IMR-90 (cell line): ENCODE measurements at regions not wholly inside any gene's neighbourhood (a gene's known extent, or its start where the extent isn't known, plus 50 kb on each side); places are given as distances from the start of the nearest gene placed in this dataset.

Source experiments
- ATAC-seq: fragments of 200-7000 bp; cut with Tn5 transposase; 2 replicates; pipeline ENCODE4 v1.9.1; 2020; ENCODE audit warnings: low read depth, mild to moderate bottlenecking, moderate library complexity
- BruUV-seq: library from RNA; stranded (reverse); fragments of 400-500 nt; replicated peaks from 2 replicates; lab custom pipeline; 2021; lab: Mats Ljungman, UMichigan
- CTCF ChIA-PET: fragments of 300-600 bp; formaldehyde crosslinking; extraction: SDS; loops from one replicate; lab custom pipeline; 2021; ENCODE audit warnings: antibody characterized with exemption; lab: Yijun Ruan, JAX
- POLR2A ChIA-PET: fragments of 300-600 bp; sonication (Branson Sonifier 250); formaldehyde crosslinking; loops from one replicate; lab custom pipeline; 2022; ENCODE audit warnings: antibody characterized with exemption; ENCODE audit not compliant: unreplicated experiment; lab: Charles Lee
- DNase-seq: peaks from one replicate; pipeline ENCODE4 v3.0.0; 2013
- H2AFZ ChIP-seq: replicated peaks from 2 replicates; pipeline ENCODE3; 2013; ENCODE audit warnings: low read length, mild to moderate bottlenecking; ENCODE audit not compliant: poor library complexity
- H2AK5ac ChIP-seq: 2 replicates; pipeline ENCODE4 v1.6.1; 2013; ENCODE audit warnings: low read depth, low read length, inconsistent platforms
- H2AK9ac ChIP-seq: replicated peaks from 2 replicates; pipeline ENCODE3; 2013; ENCODE audit warnings: mild to moderate bottlenecking, low read depth, low read length, moderate library complexity; ENCODE audit not compliant: poor library complexity
- H2BK120ac ChIP-seq: 2 replicates; pipeline ENCODE4 v1.6.1; 2013; ENCODE audit warnings: low read depth, low read length, inconsistent platforms
- H2BK15ac ChIP-seq: 3 replicates; pipeline ENCODE4 v1.6.1; 2013; ENCODE audit warnings: low read depth, low read length, inconsistent platforms
- H2BK20ac ChIP-seq: 2 replicates; pipeline ENCODE4 v1.6.1; 2013; ENCODE audit warnings: low read depth, mild to moderate bottlenecking, inconsistent platforms, low read length, moderate library complexity
- H2BK5ac ChIP-seq: 2 replicates; pipeline ENCODE4 v1.6.1; 2013; ENCODE audit warnings: mild to moderate bottlenecking, low read depth, low read length, inconsistent platforms; ENCODE audit not compliant: poor library complexity, severe bottlenecking
- H3K14ac ChIP-seq: replicated peaks from 2 replicates; pipeline ENCODE4 v1.6.1; 2013; ENCODE audit warnings: low read depth, low read length, inconsistent platforms
- H3K18ac ChIP-seq: 2 replicates; pipeline ENCODE4 v1.6.1; 2013; ENCODE audit warnings: low read depth, low read length, control low read depth
- H3K23ac ChIP-seq: 2 replicates; pipeline ENCODE4 v1.6.1; 2013; ENCODE audit warnings: low read depth, low read length, inconsistent platforms
- H3K27ac ChIP-seq: 2 replicates; pipeline ENCODE4 v1.5.1; 2013; ENCODE audit warnings: mild to moderate bottlenecking, control low read depth, low read length; ENCODE audit not compliant: insufficient read depth
- H3K27me3 ChIP-seq: 2 replicates; pipeline ENCODE4 v1.6.1; 2013; ENCODE audit warnings: low read length; ENCODE audit not compliant: control insufficient read depth, insufficient read depth
- H3K36me3 ChIP-seq: 2 replicates; pipeline ENCODE4 v1.6.1; 2013; ENCODE audit warnings: low read length, mixed read lengths; ENCODE audit not compliant: control insufficient read depth, insufficient read depth
- H3K4ac ChIP-seq: 2 replicates; pipeline ENCODE4 v1.6.1; 2013; ENCODE audit warnings: low read depth, low read length, inconsistent platforms
- H3K4me1 ChIP-seq: 2 replicates; pipeline ENCODE4 v1.6.1; 2013; ENCODE audit warnings: low read length, mixed read lengths; ENCODE audit not compliant: control insufficient read depth, insufficient read depth
- H3K4me2 ChIP-seq: 2 replicates; pipeline ENCODE4 v1.6.1; 2013; ENCODE audit warnings: low read depth, mild to moderate bottlenecking, control low read depth, low read length, moderate library complexity
- H3K4me3 ChIP-seq: 2 replicates; pipeline ENCODE4 v1.5.1; 2013; ENCODE audit warnings: low read depth, mild to moderate bottlenecking, control low read depth, low read length, moderate library complexity; ENCODE audit not compliant: insufficient read depth
- H3K56ac ChIP-seq: 2 replicates; pipeline ENCODE4 v1.6.1; 2013; ENCODE audit warnings: low read length, inconsistent platforms; ENCODE audit not compliant: insufficient read depth; ENCODE audit errors: extremely low read depth
- H3K79me1 ChIP-seq, 2 experiments: 2 replicates each; pipeline ENCODE4 v1.6.1; 2013; ENCODE audit warnings: low read length in 2 of 2, inconsistent platforms in 1 of 2, low read depth in 1 of 2
- H3K9ac ChIP-seq: 2 replicates; pipeline ENCODE4 v1.6.1; 2013; ENCODE audit warnings: low read depth, low read length, control low read depth
- H3K9me1 ChIP-seq: 2 replicates; pipeline ENCODE4 v1.6.1; 2013; ENCODE audit warnings: low read length, inconsistent platforms; ENCODE audit not compliant: insufficient read depth
- H3K9me3 ChIP-seq: 2 replicates; pipeline ENCODE4 v1.6.1; 2013; ENCODE audit warnings: low read length; ENCODE audit not compliant: control insufficient read depth, insufficient read depth
- H4K20me1 ChIP-seq: 2 replicates; pipeline ENCODE4 v1.6.1; 2013; ENCODE audit warnings: low read length, inconsistent platforms; ENCODE audit not compliant: insufficient read depth
- H4K5ac ChIP-seq: 2 replicates; pipeline ENCODE4 v1.6.1; 2013; ENCODE audit warnings: mild to moderate bottlenecking, low read depth, low read length, control low read depth
- H4K8ac ChIP-seq, 2 experiments: 2 replicates each; pipeline ENCODE4 v1.6.1; 2013; ENCODE audit warnings: low read depth in 2 of 2, low read length in 2 of 2, control low read depth in 1 of 2, inconsistent platforms in 1 of 2
- H4K91ac ChIP-seq: 2 replicates; pipeline ENCODE4 v1.6.1; 2013; ENCODE audit warnings: low read depth, low read length, inconsistent platforms; ENCODE audit not compliant: insufficient read depth
- BHLHE40 ChIP-seq: fragments of 150-350 bp; IDR thresholded peaks from 2 replicates; pipeline ENCODE4 v1.6.1; 2016; ENCODE audit warnings: mild to moderate bottlenecking, low read depth, low read length
- CEBPB ChIP-seq: IDR thresholded peaks from 2 replicates; pipeline ENCODE4 v1.6.1; 2012; ENCODE audit warnings: low read depth, low read length, improper control_type of control experiment
- CHD1 ChIP-seq: IDR thresholded peaks from 2 replicates; pipeline ENCODE4 v1.6.1; 2012; ENCODE audit warnings: low read depth, low read length, improper control_type of control experiment
- ELK1 ChIP-seq: fragments of 150-350 bp; IDR thresholded peaks from 2 replicates; pipeline ENCODE4 v1.6.1; 2016; ENCODE audit warnings: low read depth, mild to moderate bottlenecking, low read length, moderate library complexity, borderline replicate concordance
- FOS ChIP-seq: fragments of 150-350 bp; IDR thresholded peaks from 2 replicates; pipeline ENCODE4 v1.6.1; 2016; ENCODE audit warnings: low read depth, low read length
- MAFK ChIP-seq: IDR thresholded peaks from 2 replicates; pipeline ENCODE4 v1.6.1; 2012; ENCODE audit warnings: low read depth, low read length, improper control_type of control experiment
- MAZ ChIP-seq: IDR thresholded peaks from 2 replicates; pipeline ENCODE4 v1.6.1; 2012; ENCODE audit warnings: low read depth, mild to moderate bottlenecking, low read length, improper control_type of control experiment, moderate library complexity, borderline replicate concordance
- POLR2A ChIP-seq: IDR thresholded peaks from 2 replicates; pipeline ENCODE4 v1.6.1; 2012; ENCODE audit warnings: mild to moderate bottlenecking, low read depth, low read length
- RAD21 ChIP-seq: IDR thresholded peaks from 2 replicates; pipeline ENCODE4 v1.6.1; 2012; ENCODE audit warnings: low read length, improper control_type of control experiment
- RCOR1 ChIP-seq: IDR thresholded peaks from 2 replicates; pipeline ENCODE4 v1.6.1; 2012; ENCODE audit warnings: mild to moderate bottlenecking, low read length, improper control_type of control experiment; ENCODE audit not compliant: insufficient replicate concordance
- RFX5 ChIP-seq: IDR thresholded peaks from 2 replicates; pipeline ENCODE4 v1.8.0; 2012; ENCODE audit warnings: low read depth, mild to moderate bottlenecking, low read length, moderate library complexity
- SMC3 ChIP-seq: fragments of 150-350 bp; IDR thresholded peaks from 2 replicates; pipeline ENCODE4 v1.6.1; 2016; ENCODE audit warnings: low read depth, mild to moderate bottlenecking, antibody characterized with exemption, low read length, moderate library complexity
- WGBS, 2 experiments: methylation state at CpG; one replicate each; pipeline versions ENCODE4 v1.1.5 to v1.1.7; 2013; ENCODE audit warnings: missing lambda C conversion rate in 2 of 2; ENCODE audit not compliant: insufficient read length in 1 of 2; ENCODE audit errors: extremely low coverage in 2 of 2; 5-methylcytosine and 5-hydroxymethylcytosine counted together
- dilution Hi-C: fragments of 300-500 bp; cut with HindIII; formaldehyde crosslinking; loops from one replicate; pipeline ENCODE4 v1.14.3; 2018; ENCODE audit warnings: low sequenced_read_pairs; ENCODE audit not compliant: unreplicated experiment
- in situ Hi-C: fragments of 300-500 bp; cut with MboI; formaldehyde crosslinking; loops from 3 replicates; pipeline ENCODE4 v1.14.3; 2019; ENCODE audit warnings: low sequenced_read_pairs, inconsistent platforms, mixed read lengths
- intact Hi-C: fragments of 100-400 bp; cut with micrococcal nuclease; formaldehyde crosslinking; loops from 2 replicates; pipeline ENCODE4 v1.10.0; 2022
- TF ChIP-seq, protein P1 (sequence below): conservative IDR thresholded peaks from 2 replicates; pipeline ENCODE4 v1.5.1; 2012; ENCODE audit warnings: mild to moderate bottlenecking, low read depth, low read length, improper control_type of control experiment

GRCh38 chr15:58295637-58296215 lies 136.1 kb upstream of the LIPC start:
- intact Hi-C loops (no loop called here), dilution Hi-C loops (no loop called here), in situ Hi-C loops (no loop called here)
- TF ChIP-seq MAZ, result no peak
- TF ChIP-seq MAFK, result no peak
- TF ChIP-seq RAD21, result no peak
- no peak for TF ChIP-seq POLR2A
- no peak for TF ChIP-seq FOS
- no peak for TF ChIP-seq BHLHE40
- TF ChIP-seq, protein P1, sequence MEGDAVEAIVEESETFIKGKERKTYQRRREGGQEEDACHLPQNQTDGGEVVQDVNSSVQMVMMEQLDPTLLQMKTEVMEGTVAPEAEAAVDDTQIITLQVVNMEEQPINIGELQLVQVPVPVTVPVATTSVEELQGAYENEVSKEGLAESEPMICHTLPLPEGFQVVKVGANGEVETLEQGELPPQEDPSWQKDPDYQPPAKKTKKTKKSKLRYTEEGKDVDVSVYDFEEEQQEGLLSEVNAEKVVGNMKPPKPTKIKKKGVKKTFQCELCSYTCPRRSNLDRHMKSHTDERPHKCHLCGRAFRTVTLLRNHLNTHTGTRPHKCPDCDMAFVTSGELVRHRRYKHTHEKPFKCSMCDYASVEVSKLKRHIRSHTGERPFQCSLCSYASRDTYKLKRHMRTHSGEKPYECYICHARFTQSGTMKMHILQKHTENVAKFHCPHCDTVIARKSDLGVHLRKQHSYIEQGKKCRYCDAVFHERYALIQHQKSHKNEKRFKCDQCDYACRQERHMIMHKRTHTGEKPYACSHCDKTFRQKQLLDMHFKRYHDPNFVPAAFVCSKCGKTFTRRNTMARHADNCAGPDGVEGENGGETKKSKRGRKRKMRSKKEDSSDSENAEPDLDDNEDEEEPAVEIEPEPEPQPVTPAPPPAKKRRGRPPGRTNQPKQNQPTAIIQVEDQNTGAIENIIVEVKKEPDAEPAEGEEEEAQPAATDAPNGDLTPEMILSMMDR, result no peak
- no peak for TF ChIP-seq SMC3
- TF ChIP-seq ELK1, result no peak
- TF ChIP-seq RCOR1, result no peak
- TF ChIP-seq CEBPB, result no peak
- no peak for TF ChIP-seq RFX5
- TF ChIP-seq CHD1, result no peak
- no peak overlapping the region for H3K18ac ChIP-seq
- H3K4ac ChIP-seq, result no peak overlapping the region
- CTCF ChIA-PET, result no interaction called here
- no peak overlapping the region for H2AFZ ChIP-seq
- no peak overlapping the region for H3K4me3 ChIP-seq
- H4K8ac ChIP-seq, result no peak overlapping the region
- H3K23ac ChIP-seq, result no peak overlapping the region
- H2BK120ac ChIP-seq, result no peak overlapping the region
- no peak overlapping the region for H2AK5ac ChIP-seq
- BruUV-seq, result no TSS peak
- H3K4me1 ChIP-seq, result no peaks in the 10 kb centered on the region
- H2AK9ac ChIP-seq, result no peak overlapping the region
- H3K14ac ChIP-seq, result no peak overlapping the region
- no peak overlapping the region for H2BK15ac ChIP-seq
- WGBS, 2 experiments, result no CpG with 5 or more reads among the region's 7 CpGs
- H3K9me1 ChIP-seq, result peaks cover 2% of the 10 kb centered on the region
- H3K27me3 ChIP-seq, result no peaks in the 10 kb centered on the region
- POLR2A ChIA-PET, result no interaction called here
- H4K20me1 ChIP-seq, result no peaks in the 10 kb centered on the region
- H3K9ac ChIP-seq, result no peak overlapping the region
- no peak overlapping the region for H4K5ac ChIP-seq
- no peak overlapping the region for H3K4me2 ChIP-seq
- H3K56ac ChIP-seq, result no peak overlapping the region
- no peaks in the 10 kb centered on the region for H3K36me3 ChIP-seq
- H3K9me3 ChIP-seq, result peaks cover 9% of the 10 kb centered on the region
- DNase-seq (no peak), ATAC-seq (no peak)
- no peak overlapping the region for H2BK5ac ChIP-seq
- no peak overlapping the region for H4K91ac ChIP-seq
- H3K79me1 ChIP-seq, result no peaks in the 10 kb centered on the region
- no peak overlapping the region for H2BK20ac ChIP-seq
- H3K27ac ChIP-seq, result no peak overlapping the region
